ENCODE measurements at regions not wholly inside any gene's neighbourhood (a gene's known extent, or its start where the extent isn't known, plus 50 kb on each side); places are given as distances from the start of the nearest gene placed in this dataset.

GRCh38 chr6:4295783-4296155 is 160.4 kb upstream of the ECI2 start:
- TF ChIP-seq POLR2A (IDR thresholded peaks at IDR 0.05) = no peak
- TF ChIP-seq, protein P1, sequence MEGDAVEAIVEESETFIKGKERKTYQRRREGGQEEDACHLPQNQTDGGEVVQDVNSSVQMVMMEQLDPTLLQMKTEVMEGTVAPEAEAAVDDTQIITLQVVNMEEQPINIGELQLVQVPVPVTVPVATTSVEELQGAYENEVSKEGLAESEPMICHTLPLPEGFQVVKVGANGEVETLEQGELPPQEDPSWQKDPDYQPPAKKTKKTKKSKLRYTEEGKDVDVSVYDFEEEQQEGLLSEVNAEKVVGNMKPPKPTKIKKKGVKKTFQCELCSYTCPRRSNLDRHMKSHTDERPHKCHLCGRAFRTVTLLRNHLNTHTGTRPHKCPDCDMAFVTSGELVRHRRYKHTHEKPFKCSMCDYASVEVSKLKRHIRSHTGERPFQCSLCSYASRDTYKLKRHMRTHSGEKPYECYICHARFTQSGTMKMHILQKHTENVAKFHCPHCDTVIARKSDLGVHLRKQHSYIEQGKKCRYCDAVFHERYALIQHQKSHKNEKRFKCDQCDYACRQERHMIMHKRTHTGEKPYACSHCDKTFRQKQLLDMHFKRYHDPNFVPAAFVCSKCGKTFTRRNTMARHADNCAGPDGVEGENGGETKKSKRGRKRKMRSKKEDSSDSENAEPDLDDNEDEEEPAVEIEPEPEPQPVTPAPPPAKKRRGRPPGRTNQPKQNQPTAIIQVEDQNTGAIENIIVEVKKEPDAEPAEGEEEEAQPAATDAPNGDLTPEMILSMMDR (IDR thresholded peaks at IDR 0.05) = no peak
- no peak for TF ChIP-seq POLR2AphosphoS5 (IDR thresholded peaks at IDR 0.05)

Measured in transverse colon (tissue), 4 donors.